Keratinocyte (primary cell): ENCODE measurements at regions not wholly inside any gene's neighbourhood (a gene's known extent, or its start where the extent isn't known, plus 50 kb on each side); places are given as distances from the start of the nearest gene placed in this dataset.

Experiments used
- EZH2 ChIP-seq: IDR thresholded peaks from one replicate; pipeline ENCODE4 v1.6.1; 2012; ENCODE audit warnings: inconsistent platforms, mild to moderate bottlenecking, low read length, moderate library complexity
- TF ChIP-seq, protein P1 (sequence below), 3 experiments: IDR thresholded peaks in 1 of 3; conservative IDR thresholded peaks in 1 of 3; optimal IDR thresholded peaks in 1 of 3; 2 replicates in 2 of 3; 3 replicates in 1 of 3; pipeline versions ENCODE3 to v1.5.1; 2011; ENCODE audit warnings: low read length in 3 of 3, mild to moderate bottlenecking in 3 of 3, moderate library complexity in 2 of 3, control low read depth in 1 of 3, inconsistent platforms in 1 of 3; ENCODE audit not compliant: insufficient read depth in 2 of 3; ENCODE audit errors: extremely low read depth in 1 of 3

DNA sequence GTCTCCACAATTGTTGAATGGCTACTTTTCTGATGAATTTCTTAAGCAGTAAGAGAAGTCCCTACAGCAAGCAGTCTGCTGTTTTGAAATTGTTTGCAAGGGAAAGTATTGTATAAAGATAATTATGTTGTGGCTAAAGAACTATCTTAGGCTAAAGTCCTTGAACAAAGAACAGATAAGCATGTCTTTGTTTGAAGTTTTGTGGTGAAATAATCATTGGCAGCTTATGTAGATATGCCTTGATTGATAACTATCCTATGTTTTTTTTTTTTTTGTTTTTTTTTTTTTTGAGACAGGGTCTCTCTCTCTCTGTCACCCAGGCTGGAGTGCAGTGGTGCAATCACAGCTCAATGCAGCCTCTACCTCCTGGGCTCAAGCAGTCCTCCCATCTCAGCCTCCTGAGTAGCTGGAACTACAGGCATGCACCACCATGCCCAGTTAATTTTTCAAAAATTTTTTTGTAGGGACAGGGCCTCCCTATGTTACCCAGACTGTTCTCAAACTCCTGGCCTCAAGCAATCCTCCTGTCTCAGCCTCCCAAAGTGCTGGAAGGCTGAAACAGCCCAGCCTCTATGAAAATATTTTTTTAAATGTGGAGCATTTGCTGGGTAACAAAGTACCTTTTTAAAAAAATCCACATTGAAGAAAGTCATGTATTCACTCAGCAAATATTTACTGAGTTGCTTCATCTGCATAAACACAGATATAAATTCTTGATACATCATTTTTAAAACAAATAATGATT, 80.8 kb downstream of the LLPH start:
- TF ChIP-seq, protein P1, sequence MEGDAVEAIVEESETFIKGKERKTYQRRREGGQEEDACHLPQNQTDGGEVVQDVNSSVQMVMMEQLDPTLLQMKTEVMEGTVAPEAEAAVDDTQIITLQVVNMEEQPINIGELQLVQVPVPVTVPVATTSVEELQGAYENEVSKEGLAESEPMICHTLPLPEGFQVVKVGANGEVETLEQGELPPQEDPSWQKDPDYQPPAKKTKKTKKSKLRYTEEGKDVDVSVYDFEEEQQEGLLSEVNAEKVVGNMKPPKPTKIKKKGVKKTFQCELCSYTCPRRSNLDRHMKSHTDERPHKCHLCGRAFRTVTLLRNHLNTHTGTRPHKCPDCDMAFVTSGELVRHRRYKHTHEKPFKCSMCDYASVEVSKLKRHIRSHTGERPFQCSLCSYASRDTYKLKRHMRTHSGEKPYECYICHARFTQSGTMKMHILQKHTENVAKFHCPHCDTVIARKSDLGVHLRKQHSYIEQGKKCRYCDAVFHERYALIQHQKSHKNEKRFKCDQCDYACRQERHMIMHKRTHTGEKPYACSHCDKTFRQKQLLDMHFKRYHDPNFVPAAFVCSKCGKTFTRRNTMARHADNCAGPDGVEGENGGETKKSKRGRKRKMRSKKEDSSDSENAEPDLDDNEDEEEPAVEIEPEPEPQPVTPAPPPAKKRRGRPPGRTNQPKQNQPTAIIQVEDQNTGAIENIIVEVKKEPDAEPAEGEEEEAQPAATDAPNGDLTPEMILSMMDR (optimal IDR thresholded peaks at IDR 0.05 in 1 of 3, IDR thresholded peaks at IDR 0.05 in 1 of 3, conservative IDR thresholded peaks at IDR 0.05 in 1 of 3; ENCODE audit: extremely low read depth in 1 of 3, insufficient read depth in 2 of 3, low read length in 3 of 3) = no peak
- TF ChIP-seq EZH2 = no peak
